Stimulated activated CD4-positive, alpha-beta T cell treated with anti-CD3 and anti-CD28 coated beads, Interleukin-4, amount 100 ng/mL, for 4 hours (primary cell): ENCODE measurements at regions not wholly inside any gene's neighbourhood (a gene's known extent, or its start where the extent isn't known, plus 50 kb on each side); places are given as distances from the start of the nearest gene placed in this dataset.

ENCODE experiments used
- DNase-seq, 2 experiments: peaks; one replicate each; pipeline ENCODE4 v3.0.0-alpha.2; 2020

DNA sequence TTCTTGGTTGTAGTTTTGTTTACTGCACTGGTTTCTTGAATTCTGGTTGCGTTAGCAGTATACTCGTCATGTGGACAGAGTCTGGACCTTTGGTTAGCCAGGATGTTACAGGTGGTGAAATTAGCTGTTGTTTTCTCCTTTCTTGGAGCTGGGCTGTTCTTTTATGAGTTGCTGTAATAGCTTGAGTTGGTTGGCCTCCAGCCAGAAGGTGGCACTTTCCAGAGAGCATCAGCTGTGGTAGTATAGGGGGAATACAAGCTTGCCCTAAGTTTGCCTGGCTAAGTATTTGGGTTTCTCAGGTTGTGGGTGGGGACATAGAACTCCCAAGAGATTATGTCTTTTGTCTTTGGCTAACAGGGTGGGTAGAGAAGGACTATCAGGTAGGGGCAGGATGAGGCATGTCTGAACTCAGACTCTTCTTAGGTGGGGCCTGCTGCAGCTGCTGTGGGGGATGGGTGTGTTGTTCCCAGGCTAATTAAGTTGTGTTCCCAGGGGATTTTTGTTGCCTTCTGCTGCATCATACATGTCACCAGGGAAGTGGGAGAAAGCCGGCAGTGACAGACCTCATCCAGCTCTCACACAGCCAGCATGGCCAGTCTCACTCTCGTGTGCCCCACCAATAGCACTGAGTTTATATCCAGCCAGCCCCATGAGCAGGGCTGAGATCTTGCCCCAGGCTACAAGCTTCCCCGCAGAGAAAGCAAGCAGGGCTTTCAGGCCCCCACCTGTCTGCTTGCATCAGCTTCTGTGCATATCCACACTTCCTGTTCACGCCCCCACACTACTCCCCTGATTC, 246.7 kb upstream of the TPK1 start:
- DNase-seq = no peak

DNA sequence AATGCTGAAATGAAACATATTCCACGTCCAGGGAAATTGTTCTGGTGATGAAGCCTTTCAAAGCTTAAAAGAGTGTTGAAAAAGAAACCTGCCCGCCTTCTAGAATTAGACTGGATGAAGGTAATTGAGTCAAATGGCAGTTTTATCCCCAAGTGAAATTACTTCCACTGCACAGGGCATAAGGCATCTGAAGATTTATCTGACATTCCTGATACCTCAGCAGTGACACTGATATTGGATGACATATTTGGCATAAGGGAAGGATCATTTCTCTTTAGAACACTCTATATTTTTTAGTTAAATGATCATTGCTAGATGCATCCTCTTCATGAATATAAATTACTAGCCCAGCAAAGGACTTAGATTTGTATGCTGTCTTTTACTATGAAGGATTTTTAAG, 229.6 kb upstream of the TPK1 start:
- DNase-seq = no peak

DNA sequence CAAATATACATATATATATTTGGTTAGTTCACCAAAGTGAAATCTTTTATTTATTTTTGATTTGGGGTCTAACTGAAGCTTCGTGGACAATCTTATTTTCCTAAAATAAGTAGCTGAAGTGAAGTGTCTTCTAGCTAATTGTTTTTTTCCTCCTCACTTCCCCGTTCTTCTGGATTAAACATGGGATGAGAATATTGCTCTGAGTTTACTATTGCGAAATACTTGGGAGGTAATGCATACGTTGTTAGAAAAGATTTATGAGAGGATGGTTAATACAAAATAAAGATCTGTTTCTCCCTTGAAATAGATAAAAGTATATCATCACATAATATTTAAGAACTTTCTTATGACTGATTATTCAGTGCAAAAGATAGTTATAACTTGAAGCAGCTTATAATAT, 228.3 kb upstream of the TPK1 start:
- DNase-seq = no peak

DNA sequence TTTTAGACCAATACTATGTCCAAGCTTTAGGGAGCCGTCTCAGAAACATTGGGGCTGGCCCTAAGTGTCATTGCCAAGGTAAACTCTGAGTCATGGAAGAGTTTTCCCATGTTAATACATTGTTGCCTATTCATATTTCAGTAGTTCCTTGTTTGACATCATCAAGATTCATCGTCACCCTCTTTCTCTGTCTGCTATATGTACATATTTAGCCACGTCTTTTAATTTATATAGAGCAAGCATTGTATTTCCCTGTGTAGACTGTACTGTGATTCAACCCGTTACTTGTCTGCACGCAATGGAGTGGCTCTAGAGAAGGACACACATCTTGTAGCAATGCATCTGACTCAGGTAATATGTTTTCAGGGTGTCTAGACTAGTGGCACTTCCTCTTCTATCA, 217.9 kb upstream of the TPK1 start:
- no peak for DNase-seq

DNA sequence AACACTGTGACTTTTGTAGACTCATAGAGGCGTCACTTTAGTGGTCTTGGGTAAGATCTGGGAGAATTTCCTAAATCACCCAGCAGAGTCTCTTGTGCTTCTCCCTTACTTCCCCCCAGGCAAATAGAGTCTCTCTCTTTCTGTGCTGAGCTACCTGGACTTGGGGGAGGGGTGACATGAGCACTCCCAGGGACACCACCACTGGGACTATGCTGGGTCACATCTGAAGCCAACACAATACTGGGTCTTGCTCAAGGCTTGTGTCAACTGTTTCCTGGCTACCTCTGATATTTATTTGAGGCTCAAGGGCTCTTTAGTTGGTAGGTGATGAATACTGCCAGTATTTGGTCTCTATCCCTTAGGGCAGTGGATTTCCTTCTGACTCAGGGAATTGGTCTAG, 214.6 kb upstream of the TPK1 start:
- no peak for DNase-seq

DNA sequence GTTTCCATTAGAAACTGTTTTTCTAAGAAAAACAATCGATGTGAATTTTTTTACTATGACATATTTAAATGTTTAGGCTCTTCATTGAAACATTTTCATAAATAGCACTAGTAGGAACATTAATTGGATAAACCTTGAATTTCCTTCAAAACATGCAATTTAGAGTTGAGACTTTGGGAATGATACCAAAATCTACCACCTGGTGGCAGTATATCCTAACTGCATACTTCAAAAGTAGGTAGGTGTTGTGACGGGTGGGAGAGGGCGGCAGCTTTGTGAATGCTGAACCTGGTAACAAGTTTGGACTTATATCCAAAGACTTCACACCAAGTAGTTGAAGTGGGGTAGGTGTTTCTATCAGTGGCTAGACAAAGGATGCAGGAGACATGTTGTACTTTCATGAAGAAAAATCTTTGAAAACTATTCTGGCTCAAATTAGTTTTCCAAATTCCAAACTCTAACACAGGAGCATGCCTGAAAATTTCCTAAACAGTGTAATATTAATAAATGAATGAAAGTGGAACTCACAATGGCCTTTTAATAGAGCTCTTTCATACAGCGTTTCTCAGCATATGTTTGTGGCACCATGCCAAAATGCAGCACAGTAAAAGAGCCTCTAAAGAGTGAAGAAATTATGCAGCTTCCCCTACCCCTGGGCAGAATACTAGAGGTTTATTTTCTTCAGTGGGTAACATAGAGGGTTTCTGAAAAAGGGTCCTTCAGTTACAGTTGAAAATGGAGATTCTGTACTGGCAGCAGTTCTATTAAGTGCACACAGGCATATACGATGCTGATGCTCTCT, 201.0 kb upstream of the TPK1 start:
- DNase-seq = peak in 1 of 2 experiments; percentile 11

DNA sequence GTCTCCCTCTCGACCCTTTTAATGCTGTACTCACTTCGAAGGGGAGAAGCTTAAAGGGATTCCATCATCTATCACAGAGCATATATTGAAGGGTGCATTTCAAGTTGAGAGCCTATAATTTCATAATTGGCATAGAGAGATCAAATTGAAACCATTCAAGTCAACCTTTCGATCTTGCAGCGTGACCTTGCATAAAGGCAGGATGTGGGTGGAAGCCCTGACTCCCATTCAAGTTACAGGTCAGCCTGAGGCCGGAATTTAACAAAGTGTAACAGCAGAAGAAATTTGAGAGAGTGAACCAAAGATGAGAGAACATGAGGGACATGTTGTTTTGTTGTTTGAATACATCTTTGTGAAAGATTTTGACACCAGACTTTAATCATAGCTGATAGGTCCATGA, 195.3 kb upstream of the TPK1 start:
- DNase-seq = no peak

DNA sequence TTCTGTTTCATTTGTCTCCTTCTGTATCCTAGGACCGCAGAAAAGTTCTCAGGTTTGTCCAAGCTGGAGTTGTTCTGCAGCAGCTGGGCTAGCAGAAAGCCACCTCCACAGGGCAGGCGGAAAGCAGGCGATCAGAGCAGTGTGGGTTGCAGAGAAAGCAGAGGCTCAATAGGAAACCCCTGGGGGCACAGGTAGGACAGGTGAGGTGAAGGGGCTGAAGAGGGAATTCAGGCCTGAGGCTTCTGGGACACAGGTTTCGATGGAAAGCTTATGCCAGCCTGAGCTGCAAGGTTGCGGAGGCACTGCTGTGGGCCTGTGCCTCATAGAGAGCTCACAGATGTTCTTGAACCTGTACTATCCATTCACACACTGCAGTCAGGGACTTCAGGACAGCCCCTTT, 194.9 kb upstream of the TPK1 start:
- no peak for DNase-seq

DNA sequence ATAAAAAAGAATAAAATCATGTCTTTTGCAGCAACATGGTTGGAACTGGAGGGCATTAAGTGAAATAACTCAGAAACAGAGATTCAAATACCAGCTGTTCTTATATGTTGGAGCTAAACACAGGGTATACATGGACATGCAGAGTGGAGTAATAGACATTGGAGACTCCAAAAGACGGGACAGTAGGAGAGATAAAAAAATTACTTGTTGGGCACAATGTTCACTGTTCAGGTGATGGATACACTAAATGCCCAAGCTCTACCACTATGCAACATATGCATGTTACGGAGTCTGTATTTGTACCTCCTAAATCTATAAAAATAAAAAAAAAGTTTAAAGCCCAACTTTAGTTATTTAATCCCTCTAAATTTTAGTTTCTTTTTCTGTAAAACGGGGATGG, 184.6 kb upstream of the TPK1 start:
- DNase-seq = no peak

DNA sequence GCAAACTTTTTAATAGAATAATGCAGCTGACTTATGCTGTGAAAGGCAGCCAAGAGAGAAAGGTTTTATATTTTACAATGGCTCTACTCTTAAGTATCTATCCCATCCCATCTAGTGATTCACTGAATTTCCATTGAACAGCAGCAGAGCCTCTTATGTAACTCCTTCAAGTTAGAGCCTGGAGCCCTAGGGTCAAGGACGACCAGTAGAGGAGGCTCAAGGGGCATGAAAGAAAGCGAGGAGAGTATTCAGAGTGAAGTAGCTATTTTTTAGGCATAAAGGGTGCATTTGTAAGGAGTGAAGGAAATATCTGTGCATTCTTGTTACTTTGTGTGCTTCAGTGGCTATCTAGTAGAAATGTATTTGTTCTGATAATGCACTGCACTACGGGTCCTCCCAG, 180.2 kb upstream of the TPK1 start:
- no peak for DNase-seq

DNA sequence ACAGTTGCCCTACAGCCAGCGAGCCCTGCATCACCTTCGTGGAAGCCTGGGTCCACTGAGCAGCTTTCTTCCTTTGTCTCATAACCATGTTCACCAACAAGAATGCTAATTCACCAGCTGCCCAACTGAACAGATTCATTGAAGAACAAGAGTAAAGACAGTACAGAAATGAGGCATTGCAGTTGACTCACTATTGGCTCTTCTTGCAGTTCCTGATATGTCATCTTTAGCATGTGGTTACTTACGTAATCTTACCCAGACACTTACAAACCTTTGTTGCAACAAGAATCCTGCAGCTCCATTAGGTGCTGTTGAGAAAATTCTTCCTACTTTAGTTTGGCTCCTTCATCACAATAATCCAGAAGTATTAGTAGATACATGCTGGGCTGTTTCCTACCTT, 174.0 kb upstream of the TPK1 start:
- no peak for DNase-seq

DNA sequence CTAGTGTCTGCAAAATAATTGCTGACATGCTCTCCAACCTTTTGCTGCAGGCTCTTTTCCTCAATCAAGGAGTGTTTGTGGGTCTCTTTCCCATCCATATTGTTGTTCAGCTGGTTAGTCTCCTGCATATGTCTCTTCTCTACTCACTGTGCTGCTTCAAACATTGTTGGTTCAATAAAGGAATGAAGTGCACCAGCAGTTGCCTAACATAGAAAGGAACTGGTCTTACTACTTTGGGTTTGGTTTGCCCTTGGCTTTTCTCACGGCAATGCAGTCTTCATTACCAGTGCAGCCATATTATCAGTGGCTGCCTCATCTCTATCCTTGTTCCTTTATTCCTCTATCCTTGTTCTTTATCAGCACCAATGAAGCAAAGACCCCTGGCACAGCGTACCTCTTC, 169.7 kb upstream of the TPK1 start:
- DNase-seq = no peak

DNA sequence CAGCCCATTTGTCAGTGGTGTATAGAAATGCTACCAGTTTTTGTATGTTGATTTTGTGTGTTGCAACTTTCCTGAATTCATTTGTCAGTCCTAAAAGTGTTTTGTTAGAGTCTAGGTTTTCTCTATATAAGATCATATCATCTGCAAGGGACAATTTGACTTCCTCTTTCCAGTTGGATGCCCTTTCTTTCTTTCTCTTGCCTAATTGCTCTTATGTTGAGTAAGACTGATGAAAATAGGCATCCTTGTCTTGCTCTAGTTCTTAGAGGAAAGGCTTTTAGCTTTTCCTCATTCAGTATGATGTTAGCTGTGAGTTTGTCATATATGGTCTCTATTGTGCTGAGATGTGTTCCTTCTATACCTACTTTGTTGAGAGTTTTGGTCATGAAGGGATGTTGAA, 161.7 kb upstream of the TPK1 start:
- no peak for DNase-seq

DNA sequence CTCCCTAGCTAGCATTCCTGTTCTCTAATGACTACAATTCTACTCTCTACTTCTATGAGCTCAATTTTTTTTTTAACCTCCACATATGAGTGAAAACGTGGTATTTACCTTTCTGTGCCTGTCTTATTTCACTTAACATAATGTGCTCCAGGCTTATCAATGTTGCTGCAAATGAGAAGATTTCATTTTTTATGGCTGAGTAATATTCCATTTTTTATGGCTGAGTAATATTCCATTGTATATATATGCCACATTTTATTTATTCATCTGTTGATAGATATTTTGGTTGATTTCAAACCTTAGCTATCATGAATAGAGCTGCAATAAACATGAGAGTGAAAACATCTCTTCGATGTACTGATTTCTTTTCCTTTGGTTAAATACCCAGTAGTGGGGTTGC, 159.6 kb upstream of the TPK1 start:
- DNase-seq = no peak

DNA sequence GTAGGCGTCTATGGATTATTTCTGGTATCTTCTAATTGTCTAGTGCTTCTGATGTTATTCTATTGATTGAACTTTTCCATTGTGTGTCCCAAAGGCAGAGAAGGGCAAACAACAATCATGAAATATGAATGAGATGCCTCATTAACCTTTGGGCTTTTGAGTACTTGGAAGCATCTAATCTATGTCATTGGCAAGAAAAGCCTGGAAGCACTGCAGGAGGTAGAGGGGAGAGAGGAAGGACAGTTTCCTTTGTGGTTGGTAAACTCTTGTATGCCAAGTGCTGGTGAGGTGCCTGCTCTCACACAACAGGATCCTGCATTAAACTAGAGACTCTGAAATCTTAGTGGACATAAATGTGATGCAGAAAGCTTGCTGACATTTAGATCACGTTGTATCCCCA, 155.2 kb upstream of the TPK1 start:
- DNase-seq = no peak

DNA sequence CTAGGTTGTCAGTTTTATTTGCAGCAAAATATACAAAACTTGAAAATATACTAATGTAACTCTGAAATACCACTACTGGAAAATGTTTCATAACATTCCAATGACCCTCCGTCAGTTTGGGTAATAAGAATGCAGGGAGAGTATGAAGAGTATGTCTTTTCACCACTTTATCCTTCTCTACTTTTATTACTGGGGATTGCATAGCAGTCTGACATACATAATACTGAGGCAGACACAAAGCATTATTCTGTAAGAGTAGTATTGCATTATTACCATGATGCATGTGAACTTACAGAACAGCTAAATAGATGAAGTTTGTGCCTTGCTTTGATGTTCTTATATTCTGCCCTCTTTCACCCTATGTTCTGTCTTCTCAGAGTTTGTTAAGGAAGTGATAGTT, 151.8 kb upstream of the TPK1 start:
- no peak for DNase-seq

DNA sequence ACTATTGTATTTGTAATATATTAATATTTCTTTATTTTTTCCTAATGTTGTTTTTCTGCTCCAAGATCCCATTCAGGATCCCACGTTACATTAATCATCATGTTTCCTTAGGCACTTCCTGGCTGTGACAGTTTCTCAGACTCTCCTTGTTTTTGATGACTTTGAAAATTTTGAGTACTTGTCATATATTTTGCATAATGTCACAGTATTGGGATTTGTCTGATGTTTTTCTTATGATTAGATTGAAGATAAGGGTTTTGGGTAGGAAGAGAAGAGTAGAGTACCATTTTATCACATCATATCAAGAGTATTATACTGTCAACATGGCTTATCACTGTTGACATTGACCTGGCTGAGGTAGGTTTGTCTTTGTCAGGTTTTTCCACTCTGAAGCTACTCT, 146.3 kb upstream of the TPK1 start:
- no peak for DNase-seq

DNA sequence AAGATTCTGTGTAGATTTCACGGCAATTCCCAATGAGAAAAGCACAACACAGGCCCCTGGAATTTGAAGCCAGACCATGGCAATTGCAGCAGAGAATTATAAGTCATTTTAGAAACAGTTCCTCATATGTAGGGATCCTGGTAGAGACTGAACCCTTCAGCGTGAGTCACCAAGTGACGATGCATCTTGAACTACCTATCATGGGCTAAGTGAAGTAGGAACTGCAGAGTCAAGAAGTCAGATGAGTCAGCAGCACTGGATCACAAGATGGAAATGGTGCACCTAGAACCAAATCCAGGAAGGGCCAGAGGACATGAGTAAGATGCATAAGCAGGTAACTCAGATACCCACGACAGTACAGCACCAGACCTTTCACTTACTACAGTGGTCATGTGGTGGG, 140.0 kb upstream of the TPK1 start:
- no peak for DNase-seq

DNA sequence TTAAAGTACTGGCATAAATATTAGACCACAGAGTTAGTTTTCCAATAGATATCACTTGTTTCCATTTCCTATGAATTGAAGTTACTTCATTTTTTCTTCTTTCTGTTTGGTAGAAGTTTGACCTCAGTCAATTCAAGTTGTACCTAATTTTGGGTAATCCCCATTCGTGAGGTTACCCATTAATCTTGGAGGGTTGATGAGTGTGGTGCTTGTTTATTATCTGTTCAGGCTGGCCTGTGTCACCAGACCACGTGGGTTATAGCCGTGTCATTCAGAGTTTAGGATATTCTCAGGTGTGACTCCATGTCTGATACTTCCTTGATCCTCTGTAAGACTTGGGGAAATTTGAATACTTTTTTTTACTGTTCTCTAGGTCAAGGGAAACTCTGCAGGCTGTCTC, 133.9 kb upstream of the TPK1 start:
- no peak for DNase-seq

DNA sequence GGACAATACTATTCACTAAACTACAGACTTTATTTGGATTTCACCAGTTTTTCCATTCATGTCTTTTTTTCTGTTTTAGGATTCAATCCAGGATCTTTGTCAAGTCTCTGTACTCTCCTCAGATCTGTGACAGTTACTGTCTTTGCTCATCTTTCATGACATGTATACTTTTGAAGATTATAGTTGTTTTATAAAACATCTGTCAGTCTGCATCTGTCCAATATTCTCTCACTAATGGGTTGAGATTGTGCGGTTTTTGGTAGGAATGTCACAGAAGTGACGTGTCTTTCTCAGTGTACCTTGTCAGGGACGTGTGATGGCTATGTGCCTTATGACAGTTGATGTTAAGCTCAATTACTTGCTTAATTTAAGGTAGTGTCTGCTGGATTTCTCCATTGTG, 124.9 kb upstream of the TPK1 start:
- DNase-seq = no peak

DNA sequence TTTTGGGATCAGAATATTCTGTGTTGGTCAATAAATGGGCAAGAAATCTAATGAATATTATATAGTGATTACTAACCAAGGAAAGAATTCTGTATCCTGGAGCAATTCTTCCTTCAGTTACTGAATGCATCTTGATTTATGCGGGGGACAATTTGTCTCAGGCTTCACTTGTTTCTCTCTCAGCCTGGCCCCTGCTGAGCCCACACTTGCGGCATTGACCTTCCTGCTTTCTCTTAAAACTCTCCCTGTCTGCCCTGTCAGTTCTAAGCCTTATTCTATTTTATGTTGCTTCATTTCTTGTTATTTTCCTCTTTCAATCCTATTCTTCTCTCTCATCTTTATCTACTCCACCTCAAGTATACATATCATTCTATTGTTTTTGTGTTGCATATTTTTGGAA, 122.1 kb upstream of the TPK1 start:
- no peak for DNase-seq

DNA sequence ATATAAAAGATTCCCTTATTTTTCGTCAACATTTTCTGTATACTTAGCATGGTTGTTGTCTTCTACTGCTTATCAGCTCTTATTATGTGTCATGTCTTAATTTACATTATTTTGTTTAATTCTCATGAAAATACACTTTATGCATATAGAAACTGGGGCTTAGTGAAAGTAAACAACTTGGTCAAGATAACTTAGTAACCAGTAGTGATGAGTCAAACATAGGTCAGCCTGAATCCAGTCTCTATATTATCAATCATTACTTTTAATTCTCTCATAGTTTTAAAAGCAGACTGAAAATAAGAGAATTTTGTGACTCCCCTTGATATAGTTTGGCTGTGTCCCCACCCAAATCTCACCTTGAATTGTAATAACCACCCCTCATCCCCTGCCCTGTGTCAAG, 119.6 kb upstream of the TPK1 start:
- DNase-seq = no peak

DNA sequence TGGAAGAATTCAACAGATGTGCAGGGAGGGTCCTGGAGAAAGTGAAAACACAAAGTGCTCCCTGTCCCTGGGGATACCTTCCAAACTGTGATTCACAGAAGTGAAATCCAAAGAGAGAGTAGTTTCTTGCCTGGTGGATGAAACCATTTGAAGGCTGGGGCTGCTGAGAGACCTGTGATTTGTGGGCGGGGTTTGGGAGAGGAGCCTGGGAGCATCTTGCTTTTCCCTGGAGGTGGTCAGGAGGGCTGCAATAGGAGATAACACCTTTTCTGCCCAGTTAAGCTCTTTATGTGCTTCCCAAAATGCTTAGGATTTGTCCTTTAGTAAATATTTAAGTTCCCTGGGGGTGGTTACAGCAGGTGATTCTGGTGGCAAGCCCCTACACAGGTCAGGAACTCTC, 105.3 kb upstream of the TPK1 start:
- DNase-seq = no peak

DNA sequence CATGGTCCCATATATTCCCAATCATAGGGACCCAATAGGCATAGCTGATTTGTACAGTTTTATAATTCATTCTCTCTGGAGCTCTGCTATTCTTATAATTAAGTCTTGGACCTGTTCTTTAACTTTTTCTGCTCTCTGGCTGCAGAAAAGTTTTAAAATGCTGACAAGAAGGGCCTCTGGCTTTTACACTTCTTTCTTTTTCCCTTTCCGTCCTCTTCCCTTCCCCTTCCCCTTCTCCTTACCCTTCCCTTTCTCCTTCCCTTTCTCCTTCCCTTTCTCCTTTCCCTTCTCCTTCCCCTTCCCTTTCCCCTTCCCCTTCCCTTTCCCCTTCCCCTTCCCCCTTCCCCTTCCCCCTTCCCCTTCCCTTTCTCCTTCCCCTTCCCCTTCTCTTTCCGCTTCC, 101.3 kb upstream of the TPK1 start:
- DNase-seq = no peak

DNA sequence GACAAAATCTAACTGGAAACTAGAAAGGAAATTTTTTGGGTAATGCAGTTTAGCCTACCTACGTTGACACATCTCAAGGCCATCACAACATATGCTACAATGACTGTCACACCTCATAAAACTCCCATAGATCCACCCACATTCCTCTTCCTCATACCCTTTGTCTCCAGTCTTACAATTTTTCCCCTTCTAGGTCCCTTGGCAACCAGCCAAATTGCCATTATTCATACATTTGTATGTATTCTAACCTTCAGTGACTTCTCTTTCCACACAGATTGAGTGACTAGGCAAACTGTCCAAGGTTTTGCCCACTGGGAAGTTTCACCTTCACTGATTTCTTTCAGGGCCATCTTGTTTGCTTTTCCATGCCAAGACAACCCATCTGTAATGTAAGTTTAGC, 100.5 kb upstream of the TPK1 start:
- no peak for DNase-seq
